GM18507 (cell line): ENCODE measurements at regions not wholly inside any gene's neighbourhood (a gene's known extent, or its start where the extent isn't known, plus 50 kb on each side); places are given as distances from the start of the nearest gene placed in this dataset.
A peak's percentile ranks its signal among the peaks of the same experiment; 100 is the strongest.

ENCODE experiments used
- DNase-seq: peaks from one replicate; pipeline ENCODE4 v3.0.0; 2011; ENCODE audit warnings: low read depth; ENCODE audit not compliant: insufficient read length; ENCODE audit errors: extremely low spot score
- FAIRE-seq: peaks from 2 replicates; lab custom pipeline; 2011; peaks lifted over from hg19 to GRCh38; lab: Jason Lieb, UNC

DNA sequence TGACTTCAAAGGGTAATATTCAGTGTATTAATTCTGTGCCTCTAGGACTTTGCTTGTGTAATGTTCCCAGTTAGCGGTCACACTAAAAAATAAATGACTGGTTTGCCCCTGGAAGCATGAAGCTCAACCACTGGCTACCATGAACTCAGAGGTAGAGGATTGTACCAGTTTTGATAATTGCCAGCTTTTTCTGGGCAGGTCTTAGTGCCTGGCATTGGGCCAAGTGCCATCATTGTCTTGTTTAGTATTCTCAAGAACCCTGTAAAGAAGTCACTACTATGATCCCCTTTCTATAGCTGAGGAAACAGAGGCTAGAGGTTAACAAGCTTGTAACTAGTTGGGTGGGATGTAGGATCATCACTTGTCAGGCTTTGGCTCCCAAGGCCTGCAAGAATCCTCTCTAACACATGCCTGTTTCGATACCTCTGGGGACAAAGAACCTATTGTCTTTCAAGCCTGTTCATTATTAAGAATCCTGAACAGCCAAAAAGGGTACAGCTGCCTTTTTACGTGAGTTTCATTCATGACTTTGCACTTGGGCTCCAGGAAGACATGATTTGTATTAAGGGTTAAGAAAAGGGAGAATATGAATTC, 121.9 kb upstream of the JUN start:
- DNase-seq = no peak
- no peak for FAIRE-seq

DNA sequence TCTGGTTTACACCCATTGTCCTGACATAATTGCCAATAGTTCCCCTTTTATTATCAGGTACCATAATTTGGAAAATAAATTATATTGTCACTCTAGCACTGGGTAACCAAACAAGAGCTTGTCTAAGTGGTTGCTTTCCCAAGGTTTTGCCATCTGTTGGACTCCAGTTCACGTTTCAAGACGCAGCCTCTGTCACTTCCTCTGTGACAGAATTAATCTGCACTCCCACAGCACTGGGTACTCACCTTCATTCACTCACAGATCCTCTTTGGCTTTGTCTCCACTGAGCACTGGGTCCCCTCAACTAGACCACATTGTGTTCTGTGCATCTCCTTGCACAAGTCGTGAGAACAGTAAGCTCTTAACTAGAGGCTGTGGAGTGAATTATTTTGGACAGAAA, 123.6 kb upstream of the JUN start:
- no peak for FAIRE-seq
- DNase-seq = no peak

DNA sequence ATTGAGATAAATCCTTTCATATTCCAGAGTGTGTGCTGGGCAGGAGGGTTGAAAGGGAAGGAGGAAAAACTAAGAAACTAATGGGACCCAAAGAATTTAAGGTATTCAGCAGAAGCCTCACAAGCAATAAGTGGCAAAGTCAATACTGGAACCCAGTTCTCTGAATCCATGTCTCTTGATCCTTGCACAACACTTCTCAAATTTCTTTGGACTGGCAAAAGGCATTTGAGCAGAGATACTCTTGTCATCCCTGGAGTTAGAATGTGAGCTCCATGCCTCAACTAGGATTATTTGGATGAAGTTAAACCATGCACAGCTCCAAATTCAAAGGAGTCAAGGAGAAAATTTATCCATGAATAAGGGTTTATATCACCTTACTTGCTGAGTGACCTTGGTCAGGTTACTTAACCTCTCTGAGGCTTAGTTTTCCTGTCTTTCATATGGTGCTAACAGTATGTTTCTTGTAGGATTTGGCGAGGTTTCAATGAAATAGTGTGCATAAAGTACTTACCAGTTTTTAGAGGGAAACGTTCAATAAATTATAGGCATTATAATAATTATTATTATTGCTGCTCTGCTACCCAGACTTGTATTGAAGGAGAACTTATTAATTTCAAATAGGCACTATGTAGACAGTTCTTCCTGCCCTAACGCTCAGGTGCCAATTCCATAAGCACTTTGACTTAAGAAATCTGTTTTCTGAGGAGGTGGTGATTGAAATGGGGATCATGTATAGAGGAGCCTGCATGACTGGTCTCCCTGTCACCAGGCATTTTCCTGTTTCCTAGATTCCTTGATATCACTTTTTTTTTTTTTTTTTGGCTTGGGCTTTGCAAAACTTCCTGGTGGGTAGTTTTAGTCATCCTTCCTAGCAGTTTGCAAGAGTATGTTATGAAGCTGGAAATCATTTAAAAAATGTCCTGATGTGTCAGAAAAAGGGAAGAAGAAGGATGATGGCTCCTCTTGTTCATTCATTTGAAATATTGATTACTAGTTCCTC, 125.0 kb upstream of the JUN start:
- DNase-seq = no peak
- FAIRE-seq = no peak

DNA sequence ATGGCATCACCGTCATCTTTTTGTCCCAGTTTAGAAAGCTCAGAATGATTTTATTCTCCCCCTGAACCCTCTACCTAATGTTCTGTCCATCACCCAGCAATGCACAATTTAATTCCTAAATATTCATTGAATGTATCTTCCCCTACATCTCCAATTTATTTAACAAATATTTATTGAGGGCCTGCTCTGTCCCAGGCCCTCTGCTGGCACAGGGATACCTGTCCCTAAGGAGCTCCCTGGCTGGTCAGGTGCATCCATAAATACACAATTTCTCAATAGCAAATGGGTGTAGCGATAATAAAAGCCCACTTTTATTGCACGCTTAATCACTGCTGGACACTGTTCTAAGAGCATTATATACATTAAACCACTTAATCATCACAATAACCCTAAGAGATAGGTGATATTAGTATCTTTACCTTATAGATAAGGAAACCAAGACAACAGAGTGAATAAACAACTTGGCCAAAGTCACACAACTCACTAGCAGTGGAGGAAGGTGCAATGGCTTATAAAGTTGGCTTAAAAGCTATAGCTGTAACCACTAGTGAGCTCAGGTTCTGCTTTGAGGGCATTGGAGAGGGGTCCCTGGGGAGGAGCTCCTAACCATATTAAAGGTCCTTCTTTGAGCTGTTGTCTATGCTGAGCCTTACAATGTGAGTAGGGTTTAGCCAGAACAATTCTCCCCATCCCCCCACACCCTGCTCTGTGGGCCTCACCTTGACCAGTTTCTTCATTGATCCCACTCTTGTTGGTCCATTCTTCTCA, 126.3 kb upstream of the JUN start:
- DNase-seq (no peak), FAIRE-seq (no peak)

DNA sequence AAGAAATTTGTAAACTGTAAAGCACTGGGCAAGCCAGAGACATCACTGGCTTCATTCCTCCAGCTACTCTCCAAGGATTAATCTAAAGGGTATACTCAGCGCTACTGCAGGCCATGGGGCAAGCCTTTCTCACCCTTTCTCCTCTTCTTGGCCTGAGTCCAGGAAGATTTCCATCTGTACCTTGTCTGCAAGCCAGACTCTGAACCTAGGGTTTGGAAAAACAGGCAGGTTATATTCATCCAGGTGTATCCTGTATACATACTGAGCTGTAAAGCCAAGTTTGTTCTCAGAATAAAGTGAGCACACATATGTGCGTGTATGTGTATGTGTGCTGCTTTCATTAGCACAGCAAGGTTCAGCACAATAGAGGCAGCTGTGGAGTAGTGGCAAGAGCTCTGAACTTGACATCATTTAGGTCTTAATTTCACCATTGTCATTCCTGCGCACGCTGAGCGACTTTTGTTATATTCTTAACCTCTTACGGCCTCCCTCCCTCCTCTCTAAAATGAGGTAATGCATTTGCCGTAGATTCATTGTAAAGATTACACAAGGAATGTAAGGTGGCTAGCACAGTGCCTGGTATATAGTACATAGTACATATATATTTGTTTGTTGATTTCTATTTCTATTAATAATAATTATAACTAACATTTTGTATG, 128.1 kb upstream of the JUN start:
- FAIRE-seq (no peak), DNase-seq (no peak)

DNA sequence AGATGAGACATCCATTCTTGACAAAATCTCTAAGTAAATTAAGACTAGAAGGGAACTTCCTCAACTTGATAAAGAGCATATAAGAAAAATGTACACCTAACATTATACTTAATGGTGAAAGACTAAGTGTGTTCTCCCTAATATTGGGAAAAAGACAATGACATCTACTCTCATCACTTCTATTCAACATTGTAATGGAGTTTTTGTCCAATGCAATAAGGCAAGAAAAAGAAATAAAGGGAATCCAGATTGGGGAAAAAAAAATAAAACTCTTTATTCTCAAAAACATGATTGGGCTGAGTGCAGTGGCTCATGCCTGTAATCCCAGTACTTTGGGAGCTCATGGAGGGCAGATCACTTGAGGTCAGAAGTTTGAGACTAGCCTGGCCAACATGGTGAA, 131.1 kb upstream of the JUN start:
- FAIRE-seq (no peak), DNase-seq (no peak)

DNA sequence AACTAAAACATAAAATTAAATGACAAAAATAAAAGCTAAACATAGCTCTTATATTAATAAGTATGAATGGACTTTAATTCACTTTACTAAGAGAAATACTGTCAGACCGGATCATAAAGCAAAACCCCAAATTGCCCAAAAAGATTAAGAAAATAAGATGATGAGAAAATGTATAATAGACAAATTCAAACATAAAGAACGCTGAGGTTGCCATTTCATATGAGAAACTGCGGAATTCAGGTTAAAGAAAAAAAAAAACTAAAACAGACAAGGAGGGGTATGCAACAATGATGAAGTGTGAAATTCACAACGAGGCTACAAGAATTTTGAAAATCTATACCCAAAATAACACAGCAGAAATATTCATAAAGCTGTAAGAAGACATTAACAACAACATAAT, 133.6 kb upstream of the JUN start:
- FAIRE-seq = no peak
- DNase-seq = no peak

DNA sequence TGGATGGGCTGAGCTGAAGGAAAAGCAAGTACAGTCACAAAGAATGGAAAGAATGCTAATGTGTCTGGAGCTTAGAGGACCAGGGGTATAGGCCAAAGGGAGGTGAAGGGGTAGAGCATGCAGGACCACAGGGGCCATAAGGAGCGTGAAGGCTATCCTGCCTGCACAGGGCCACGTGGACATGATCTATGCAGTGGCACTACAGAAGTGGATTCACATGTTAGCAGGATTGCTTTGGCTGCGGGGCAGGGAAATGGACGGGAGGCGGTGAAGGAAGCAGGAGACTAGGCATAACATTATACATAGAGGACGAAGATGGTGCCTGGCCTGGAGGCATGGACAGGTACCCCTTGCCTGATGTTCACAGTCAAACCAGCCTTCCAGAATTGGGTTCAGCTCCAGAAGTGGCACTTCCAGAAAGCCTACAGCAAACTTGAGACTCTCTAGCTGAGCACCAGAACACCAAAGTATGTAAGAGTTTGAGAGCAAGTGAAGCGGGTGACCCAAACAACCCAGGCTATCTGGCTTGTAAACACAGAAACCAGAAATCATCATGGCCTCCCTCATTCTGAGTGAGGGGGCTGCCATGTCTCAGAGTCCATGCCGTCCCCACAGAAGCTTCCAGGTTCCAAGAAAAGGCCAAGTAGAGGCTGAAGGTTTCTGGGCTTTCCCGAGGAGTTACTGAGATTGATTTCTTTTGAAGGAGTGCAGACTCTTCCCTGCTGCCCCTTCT, 135.5 kb upstream of the JUN start:
- no peak for FAIRE-seq

DNA sequence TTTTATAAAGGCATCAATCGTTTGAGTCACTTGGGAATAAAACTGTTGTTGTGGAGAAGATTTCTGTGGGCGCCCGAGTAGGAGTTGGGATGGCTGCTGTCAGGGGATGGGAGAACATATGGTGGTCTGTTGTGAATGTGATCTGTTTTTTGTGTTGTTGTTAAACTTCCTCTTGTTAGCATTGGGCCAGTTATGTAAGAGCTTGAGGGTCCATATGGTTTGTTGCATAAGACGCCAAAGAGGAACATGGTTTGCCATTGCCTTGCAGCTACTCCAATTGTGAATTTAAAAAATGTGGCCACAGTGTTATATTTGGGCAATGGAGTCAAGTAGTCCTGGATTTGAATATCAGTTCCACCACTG, 136.1 kb upstream of the JUN start:
- no peak for FAIRE-seq
- no peak for DNase-seq

More for the DNA sequence above, 135.5 kb upstream of the JUN start:
- no peak for DNase-seq

DNA sequence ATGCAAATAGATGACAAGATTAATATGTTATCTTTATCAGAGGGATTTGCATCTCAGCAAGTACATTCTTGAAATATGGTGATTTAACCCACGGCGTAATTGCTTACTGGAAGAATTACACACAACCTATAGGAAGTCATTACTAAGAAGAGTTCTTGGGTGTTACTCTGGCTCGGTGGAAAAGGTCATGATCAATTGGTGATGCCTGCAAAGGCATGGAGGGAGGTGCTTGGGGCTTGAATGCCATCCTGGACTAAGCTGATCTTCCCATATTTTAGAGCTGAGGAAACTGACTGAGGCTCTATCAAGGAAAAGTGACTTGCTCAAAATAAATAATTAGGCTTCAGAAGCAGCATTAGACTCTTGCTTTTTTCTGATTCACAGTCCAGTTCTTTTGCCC, 137.5 kb upstream of the JUN start:
- DNase-seq (no peak), FAIRE-seq (no peak)

DNA sequence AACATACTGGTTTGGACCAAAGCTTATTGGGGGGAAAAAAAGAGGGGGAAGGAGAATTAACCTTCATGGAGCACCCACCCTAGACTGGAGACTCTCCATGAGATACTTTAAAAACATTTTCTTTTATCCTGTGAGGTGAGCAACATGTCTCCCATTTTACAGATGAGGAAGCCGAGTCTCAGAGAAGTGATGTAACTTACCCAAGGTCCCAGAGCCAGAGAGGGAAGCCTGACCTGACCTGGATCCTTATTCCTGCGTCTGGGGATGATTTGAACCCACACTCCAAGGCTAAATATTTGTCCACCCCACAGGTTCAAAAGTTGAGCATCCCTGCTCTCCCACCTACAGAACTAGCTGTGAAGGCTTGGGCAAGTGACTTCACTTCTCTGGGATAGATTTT, 137.9 kb upstream of the JUN start:
- no peak for DNase-seq
- FAIRE-seq = no peak

DNA sequence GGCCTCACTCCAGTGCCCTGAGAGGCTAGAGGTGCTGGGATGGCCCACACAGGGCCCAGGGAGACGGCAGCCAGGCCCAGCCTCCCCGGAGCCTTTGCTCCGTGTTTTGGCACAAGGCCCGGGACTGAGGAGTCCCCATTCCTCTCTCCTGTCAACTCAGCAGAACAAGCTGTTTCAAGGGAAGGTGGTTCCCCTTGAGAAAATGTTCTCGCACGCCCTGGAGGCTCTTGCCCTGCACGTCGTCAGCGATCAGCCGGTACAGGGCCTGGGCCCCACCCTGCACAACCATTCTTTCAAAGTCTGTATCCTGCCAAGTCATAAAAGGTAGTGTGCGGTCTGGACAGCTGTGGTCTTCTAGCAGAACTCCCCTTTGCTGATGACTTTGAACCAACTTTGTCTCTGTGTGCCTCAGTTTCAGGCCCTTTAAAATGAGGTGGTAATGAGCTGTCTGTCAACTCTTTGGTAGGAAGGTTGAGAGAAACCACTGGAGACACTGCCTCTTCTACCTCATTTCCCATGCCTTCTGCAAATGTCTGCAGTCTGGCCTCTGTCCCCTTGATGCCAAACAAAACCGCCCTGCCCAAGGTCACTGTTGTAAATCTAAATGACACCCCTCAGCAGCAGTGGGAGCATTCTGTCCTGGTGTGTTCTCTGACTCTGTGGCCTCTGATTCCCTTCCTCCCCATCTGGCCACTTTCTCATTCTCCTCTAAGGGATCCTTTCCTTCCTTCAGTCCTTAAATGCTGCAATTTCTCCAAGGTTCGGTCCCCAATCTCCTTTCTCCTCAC, 138.6 kb upstream of the JUN start:
- FAIRE-seq (no peak), DNase-seq (no peak)

DNA sequence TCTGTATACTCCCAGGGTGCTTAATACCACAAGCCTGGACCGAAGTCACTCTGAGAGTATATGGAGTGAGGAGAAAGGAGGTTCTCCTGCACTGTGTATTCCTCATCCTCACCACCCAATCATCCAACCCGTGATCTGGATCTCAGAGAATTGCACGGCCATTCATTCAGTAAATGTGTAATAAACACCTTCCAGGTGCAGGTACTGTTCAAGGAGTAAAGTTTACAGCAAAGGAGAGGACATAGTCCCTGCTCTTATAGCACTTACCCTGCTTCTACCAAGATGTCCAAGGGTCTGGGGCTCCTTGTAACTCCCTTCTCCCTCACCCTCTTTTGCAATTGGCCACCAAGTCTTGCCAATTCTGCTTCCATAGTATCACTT, 139.2 kb upstream of the JUN start:
- no peak for DNase-seq
- no peak for FAIRE-seq

DNA sequence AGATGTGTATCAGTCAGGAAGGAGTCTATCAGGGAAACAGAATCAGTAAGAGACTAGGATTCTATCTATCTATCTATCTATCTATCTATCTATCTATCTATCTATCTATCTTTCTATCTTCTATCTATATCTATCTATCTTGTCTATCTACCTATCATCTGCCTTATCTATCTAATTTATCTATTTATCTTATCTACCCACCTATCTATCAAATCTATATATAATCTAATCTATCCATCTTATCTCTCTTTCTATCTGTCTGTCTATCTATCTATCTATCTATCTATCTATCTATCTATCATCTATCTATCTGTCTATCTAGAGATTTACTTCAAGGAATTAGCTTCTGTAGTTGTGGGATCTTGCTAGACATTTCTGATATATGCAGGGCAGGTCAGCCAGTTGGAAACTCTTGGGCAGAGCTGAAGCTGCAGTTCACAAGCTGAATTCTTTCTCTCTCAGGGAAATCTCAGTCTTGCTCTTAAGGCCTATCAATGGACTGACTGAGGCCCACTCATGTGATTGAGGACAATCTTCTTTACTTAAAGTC, 140.2 kb upstream of the JUN start:
- FAIRE-seq (no peak), DNase-seq (no peak)

DNA sequence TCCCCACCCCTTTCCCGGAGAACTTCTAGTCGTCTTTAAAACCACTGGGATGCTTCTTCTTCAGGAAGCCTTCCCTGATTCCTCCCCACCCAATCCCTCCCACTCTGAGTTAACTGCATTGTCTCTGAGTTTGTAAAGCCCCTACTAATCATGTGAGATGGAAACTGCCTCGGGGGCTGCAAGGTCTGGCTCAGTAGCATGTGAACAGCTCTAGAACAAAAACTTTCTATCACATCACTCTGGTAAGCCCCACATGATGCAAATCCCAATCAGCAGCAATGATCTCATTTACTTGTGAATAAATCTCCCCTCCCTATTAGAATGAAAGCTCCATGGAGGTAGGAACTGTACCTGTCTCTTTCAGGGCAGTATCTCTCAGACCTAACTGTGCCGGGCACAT, 141.0 kb upstream of the JUN start:
- DNase-seq = no peak

DNA sequence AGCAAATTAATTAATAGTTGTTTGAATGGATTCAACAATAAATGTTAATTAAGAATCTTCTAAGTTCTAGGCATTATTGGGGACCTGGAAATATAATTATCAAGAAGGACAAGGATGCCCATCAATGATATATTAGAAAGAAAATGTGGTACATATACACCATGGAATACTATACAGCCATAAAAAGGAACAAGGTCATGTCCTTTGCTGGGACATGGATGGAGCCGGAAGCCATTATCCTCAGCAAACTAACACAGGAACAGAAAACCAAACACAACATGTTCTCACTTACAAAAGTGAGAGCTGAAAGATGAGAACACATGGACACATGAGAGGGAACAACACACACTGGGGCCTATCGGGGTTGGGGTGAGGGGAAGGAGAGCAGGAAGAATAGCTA, 141.4 kb upstream of the JUN start:
- DNase-seq = no peak
- FAIRE-seq = no peak

More for the DNA sequence above, 141.0 kb upstream of the JUN start:
- no peak for FAIRE-seq

DNA sequence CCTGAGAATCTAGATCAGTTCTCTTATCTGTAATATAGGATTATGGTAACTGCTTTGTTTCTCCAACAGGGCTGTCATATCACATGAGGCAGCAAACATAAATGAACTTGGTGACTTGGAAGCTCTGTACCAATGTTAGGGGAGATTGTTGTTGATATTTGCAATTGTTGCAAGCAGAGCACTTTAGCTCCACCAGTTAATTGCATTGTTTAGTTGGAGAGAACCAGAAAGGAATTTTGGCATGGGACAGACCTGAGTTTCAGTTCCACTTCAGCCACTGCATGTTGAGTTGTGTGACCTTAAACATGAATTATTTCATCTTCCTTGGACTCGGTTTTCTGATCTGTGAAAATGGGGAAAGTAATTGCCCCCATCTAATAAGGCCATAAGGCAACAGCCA, 142.3 kb upstream of the JUN start:
- DNase-seq = no peak
- FAIRE-seq = no peak

DNA sequence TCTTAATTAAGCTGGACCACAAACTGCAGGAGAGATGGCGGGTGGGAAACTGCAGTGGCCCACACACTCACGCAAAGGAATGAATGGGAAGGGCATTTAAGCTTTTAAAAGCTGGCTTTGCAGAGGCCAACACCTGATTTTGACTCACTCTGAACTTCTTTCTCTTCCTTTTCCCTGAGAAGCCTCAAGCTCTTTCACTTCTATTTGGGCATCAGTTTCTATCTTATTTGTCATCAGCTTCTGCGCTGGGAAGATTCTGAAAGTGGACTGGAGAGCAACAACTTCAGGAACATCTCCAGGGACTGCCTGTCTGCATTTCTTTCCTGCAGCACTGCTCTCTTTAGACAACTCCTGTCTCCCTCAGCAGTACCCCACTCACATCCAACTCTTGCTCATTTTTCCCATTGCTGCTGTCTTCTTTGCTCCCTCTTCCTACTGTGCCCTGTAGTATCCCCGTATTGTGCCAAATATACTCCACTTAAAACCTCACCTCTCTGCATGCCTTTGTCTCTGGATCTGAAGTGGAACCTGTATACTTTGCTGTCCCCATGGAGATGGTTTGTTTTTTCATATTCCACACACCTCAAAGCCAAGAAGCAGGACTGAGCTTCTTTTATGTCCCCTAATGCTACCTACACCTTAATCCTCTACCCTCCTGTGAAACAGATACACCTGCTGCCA, 143.3 kb upstream of the JUN start:
- DNase-seq (no peak), FAIRE-seq (peak; percentile 12)
